ENCODE measurements at regions not wholly inside any gene's neighbourhood (a gene's known extent, or its start where the extent isn't known, plus 50 kb on each side); places are given as distances from the start of the nearest gene placed in this dataset.

- Histone ChIP-seq H3K4me1 (no peaks in the 10 kb centered on the region), H3K4me3 (no peak overlapping the region), H3K9ac (ENCODE audit: low read depth in 2 of 2, low read length in 2 of 2) (no peak overlapping the region), H3K36me3 (no peaks in the 10 kb centered on the region), H3K27me3 (no peaks in the 10 kb centered on the region), H3K9me3 (no peaks in the 10 kb centered on the region), H3K27ac (no peak overlapping the region)
- TF ChIP-seq, protein P1, sequence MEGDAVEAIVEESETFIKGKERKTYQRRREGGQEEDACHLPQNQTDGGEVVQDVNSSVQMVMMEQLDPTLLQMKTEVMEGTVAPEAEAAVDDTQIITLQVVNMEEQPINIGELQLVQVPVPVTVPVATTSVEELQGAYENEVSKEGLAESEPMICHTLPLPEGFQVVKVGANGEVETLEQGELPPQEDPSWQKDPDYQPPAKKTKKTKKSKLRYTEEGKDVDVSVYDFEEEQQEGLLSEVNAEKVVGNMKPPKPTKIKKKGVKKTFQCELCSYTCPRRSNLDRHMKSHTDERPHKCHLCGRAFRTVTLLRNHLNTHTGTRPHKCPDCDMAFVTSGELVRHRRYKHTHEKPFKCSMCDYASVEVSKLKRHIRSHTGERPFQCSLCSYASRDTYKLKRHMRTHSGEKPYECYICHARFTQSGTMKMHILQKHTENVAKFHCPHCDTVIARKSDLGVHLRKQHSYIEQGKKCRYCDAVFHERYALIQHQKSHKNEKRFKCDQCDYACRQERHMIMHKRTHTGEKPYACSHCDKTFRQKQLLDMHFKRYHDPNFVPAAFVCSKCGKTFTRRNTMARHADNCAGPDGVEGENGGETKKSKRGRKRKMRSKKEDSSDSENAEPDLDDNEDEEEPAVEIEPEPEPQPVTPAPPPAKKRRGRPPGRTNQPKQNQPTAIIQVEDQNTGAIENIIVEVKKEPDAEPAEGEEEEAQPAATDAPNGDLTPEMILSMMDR (IDR thresholded peaks at IDR 0.05): no peak
- no peak for DNase-seq
- intact Hi-C loops (cut with DNase I): no loop called here
Observed at GRCh38 chr10:20708305-20708704, 188.8 kb downstream of the NEBL start.

DNA sequence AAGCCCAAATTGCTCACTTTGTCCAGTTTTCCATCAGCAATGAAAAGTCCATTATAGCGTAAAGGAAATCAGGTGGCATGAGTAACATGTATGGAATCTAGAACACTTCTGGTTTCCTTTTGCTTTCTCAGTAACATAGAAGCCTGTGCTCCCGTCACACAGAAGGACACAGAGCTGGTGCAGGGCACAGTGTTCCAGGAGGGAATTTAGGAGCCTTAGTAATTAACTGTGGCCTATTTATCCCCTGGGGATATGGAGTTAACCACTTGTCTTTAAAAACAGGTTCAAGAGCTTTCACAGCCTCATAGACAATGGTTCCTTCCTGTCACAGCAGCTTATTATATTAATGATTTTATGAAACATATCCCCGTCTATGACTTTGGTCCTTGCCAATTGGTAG, 189.9 kb downstream of the NEBL start:
- TF ChIP-seq, protein P1 (IDR thresholded peaks at IDR 0.05): no peak
- intact Hi-C loops (cut with DNase I): no loop called here

DNA sequence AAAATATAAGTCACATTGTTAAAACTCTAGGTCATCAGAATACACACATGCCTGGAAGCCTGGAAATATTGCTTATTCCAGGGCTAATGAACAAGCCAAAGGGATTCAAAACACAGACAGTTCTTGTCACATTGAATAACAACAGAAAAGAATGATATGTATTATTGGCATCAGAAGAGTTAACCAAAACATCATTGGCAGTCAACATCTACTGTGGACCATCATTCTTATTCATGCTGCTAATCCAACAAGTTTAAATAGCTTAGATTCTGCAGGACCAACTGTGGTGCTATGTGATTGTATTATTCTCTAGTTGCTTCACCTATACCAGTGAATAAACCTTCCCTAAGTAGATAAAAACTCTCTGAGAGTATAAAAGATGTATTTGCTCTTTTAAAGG, 198.3 kb downstream of the NEBL start:
- Histone ChIP-seq H3K4me1 (no peaks in the 10 kb centered on the region), H3K4me3 (no peak overlapping the region), H3K27ac (no peak overlapping the region), H3K9me3 (no peaks in the 10 kb centered on the region), H3K9ac (ENCODE audit: low read depth in 2 of 2, low read length in 2 of 2) (no peak overlapping the region), H3K36me3 (no peaks in the 10 kb centered on the region), H3K27me3 (no peaks in the 10 kb centered on the region)
- DNase-seq: no peak
- intact Hi-C loops (cut with DNase I): no loop called here
- TF ChIP-seq, protein P1 (IDR thresholded peaks at IDR 0.05): no peak

More for the DNA sequence above, 189.9 kb downstream of the NEBL start:
- H3K9me3 ChIP-seq: no peaks in the 10 kb centered on the region
- no peak for DNase-seq
- H3K9ac ChIP-seq (ENCODE audit: low read depth in 2 of 2, low read length in 2 of 2): no peak overlapping the region
- H3K27me3 ChIP-seq: no peaks in the 10 kb centered on the region
- H3K4me1 ChIP-seq: no peaks in the 10 kb centered on the region
- H3K27ac ChIP-seq: no peak overlapping the region
- no peaks in the 10 kb centered on the region for H3K36me3 ChIP-seq
- H3K4me3 ChIP-seq: no peak overlapping the region

GRCh38 chr10:20694296-20694695, 202.8 kb downstream of the NEBL start:
- Histone ChIP-seq H3K9me3 (no peaks in the 10 kb centered on the region), H3K27me3 (no peaks in the 10 kb centered on the region), H3K27ac (no peak overlapping the region), H3K4me1 (no peaks in the 10 kb centered on the region), H3K4me3 (no peak overlapping the region), H3K9ac (ENCODE audit: low read depth in 2 of 2, low read length in 2 of 2) (no peak overlapping the region), H3K36me3 (no peaks in the 10 kb centered on the region)
- intact Hi-C loops (cut with DNase I): no loop called here
- DNase-seq: no peak
- TF ChIP-seq, protein P1 (IDR thresholded peaks at IDR 0.05): no peak

- Histone ChIP-seq H3K4me1 (no peaks in the 10 kb centered on the region), H3K36me3 (no peaks in the 10 kb centered on the region), H3K27ac (no peak overlapping the region), H3K27me3 (no peaks in the 10 kb centered on the region), H3K9me3 (no peaks in the 10 kb centered on the region), H3K9ac (ENCODE audit: low read depth in 2 of 2, low read length in 2 of 2) (no peak overlapping the region), H3K4me3 (no peak overlapping the region)
- intact Hi-C loops (cut with DNase I): no loop called here
- no peak for DNase-seq
- TF ChIP-seq, protein P1 (IDR thresholded peaks at IDR 0.05): no peak
Observed at GRCh38 chr10:20688797-20689544, 208.1 kb downstream of the NEBL start.
